Stimulated activated CD8-positive, alpha-beta memory T cell treated with anti-CD3 and anti-CD28 coated beads, Interleukin-7, amount 100 ng/mL, for 48 hours (primary cell): ENCODE measurements at regions not wholly inside any gene's neighbourhood (a gene's known extent, or its start where the extent isn't known, plus 50 kb on each side); places are given as distances from the start of the nearest gene placed in this dataset.

ENCODE experiments used
- DNase-seq, 2 donors: peaks; one replicate each; pipeline ENCODE4 v3.0.0-alpha.2; 2020; ENCODE audit warnings: low read depth in 1 of 2; ENCODE audit errors: extremely low read depth in 1 of 2

DNA sequence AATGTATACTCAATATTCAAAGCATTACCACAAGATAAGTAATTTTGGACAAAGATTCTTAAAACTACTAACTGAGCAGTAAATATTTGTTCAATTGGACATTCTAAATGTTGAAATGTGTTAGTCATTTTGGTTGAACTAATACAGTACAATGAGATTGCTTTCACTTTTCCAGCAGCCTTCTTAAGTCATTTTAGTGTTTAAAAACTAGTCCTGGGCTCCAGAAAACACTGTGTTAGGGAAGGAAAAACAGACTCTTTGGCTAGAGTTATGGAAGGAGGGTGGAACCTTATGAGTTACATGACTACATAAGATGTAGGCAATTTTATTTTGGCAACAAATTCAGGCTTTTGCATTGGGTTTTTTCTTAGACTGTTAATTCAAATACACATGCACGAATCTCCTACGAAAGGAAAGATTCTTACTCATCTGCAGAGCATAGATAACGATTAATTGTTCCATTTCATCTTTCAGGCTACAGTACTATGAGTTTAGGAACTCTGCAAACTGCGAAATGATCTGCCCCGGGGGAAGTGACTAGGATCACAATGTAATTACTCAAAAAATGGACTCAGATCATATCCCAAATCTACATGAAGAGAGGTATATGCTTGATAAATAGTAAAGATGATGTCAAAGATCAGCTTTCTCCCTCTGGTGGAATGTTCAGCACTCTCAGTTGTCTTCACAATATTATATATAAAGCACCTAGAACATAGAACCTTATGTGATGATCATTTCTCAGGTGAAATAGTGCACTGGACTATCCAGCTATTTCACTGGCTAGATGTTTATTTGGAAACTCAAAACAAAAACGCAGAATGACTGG is 492.8 kb upstream of the MDFIC2 start:
- DNase-seq: no peak

DNA sequence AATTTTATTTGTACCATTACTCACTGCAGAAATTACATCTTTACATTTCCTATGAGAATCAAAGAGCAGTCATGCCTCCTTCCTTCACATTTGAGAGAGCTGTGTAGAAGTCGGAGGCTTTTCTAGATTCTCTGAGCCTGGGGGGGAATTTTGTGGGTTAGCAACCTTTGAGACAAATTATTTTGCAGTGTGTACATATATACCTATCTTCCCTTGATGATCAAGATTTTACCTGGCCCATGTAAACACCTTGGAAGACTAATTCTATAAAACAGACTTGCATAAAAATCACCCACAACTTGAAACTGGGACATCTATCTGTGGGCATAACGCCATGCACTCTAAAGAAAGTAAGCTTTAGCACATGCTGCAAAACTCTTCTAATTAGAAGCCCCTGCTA is 491.5 kb upstream of the MDFIC2 start:
- DNase-seq: no peak

DNA sequence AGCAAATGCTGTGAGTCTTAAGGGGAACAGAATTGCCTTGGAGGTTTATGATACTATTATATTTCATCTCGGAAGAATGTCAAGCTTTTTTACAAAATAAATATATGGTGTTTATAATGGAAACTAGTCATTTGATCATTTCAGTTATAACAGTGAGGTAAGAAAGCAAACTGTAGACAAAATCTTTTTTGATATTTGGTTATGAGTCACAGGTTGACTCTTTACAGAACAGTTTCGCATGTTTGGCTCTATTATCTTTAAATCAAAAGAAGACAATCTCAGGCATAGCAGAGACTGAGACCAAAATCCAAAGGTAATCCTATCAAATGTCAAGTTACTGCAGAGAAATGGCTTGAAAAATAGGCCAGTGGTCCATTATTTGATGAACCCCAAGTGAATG is 490.9 kb upstream of the MDFIC2 start:
- no peak for DNase-seq

GRCh38 chr3:70800951-70801350 is 488.5 kb upstream of the MDFIC2 start:
- DNase-seq: no peak

DNA sequence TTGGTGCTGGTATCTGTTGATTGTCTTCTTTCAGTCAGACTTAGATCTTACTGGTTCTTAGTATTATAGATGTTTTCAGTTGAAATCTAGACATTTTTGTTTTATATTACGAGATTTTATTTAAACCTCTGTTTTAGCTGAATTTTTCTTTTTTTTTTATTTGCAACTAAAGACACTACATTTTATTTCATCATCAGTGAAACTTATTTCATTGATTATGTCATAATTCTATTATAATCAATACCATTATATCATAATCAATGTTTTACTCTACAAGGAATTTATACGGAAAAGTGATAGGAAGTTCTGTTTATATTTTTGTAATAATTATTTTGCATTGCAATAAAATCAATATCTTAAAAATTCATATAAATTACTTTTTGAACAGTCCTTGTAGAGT is 477.4 kb upstream of the MDFIC2 start:
- no peak for DNase-seq

DNA sequence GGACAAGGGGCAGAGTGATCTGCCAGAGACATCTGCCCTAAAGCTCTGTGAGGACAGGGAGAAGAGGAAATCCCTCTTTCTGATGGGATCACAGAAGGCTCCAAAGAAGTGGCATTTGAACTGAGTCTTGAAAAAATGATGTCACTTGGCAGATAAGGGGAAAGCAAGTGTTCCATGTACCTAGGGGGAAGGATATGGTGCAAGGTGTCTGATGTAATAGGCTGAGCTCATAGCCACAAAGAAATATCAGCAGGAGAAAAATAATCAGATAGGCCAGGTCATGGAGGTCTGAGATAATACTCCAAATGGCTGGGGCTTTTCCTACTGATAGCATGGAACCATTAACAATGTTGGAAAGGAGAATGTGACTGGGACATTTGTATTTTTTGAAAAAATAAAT is 468.4 kb upstream of the MDFIC2 start:
- no peak for DNase-seq

- no peak for DNase-seq
These were observed 466.9 kb upstream of the MDFIC2 start for GRCh38 chr3:70779296-70779695.

DNA sequence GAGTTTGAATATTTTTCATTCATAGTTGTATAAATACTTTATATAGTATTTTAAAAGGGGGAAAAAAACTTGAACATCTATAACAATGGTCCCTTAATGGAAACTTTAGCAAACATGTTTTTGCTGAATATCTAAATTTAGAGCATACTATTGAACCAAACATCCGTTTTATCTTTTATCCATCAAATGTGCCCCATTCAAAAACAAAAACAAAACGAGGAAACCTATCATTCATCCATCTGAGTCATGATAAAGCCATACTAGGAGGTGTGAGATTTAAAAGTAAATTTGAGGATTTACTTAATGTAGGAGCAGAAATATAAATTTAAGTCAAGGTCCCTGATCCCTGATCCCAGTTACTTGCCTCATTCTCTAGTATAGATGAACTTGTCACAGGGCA is 463.6 kb upstream of the MDFIC2 start:
- no peak for DNase-seq

GRCh38 chr3:70775257-70775656 is 462.8 kb upstream of the MDFIC2 start:
- DNase-seq: no peak

- no peak for DNase-seq
These were observed 462.2 kb upstream of the MDFIC2 start for GRCh38 chr3:70774641-70775040.

GRCh38 chr3:70771426-70772147 is 459.1 kb upstream of the MDFIC2 start:
- no peak for DNase-seq

GRCh38 chr3:70770650-70771049 is 458.2 kb upstream of the MDFIC2 start:
- no peak for DNase-seq

GRCh38 chr3:70766301-70766700 is 453.9 kb upstream of the MDFIC2 start:
- no peak for DNase-seq

GRCh38 chr3:70763894-70764293 is 451.5 kb upstream of the MDFIC2 start:
- DNase-seq: no peak

DNA sequence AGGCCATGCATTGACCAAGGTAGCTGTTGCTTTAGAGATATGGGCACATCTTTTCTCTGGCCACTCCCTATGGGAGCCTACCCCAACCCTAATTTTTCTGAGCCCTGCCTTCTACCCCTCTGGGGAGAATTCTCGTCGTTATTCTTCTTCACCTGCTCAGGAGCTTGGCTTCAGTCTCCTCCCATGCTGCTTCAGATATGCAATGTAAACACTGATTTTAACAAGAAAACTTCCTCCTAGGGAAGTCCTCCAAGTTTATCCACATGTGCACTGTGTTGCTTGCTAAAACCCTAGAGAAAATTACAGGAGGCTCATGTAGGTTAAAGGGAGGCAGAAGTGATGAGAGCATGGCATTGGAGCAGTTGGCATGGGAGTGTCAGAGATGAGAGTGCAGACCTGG is 445.2 kb upstream of the MDFIC2 start:
- no peak for DNase-seq

DNA sequence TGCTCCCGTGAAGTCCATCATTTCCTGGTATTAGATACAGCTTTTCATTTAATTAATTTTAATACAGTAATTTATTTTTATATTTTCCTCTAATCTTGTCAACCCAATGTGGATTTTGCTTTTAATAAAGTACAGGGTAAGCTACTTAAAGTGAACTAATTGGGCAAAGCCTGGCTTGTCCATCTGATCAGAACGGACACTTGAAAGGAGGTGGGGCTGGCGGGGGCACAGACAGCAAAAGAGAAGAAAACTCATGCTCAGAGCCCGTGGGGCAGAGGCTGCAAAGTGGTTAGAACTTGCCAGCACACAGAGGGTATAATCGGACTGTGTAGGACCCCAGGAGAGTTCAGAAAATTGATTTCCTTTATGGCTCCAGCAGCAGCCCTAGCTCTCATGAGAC is 443.1 kb upstream of the MDFIC2 start:
- no peak for DNase-seq

- DNase-seq: no peak
These were observed 441.9 kb upstream of the MDFIC2 start for GRCh38 chr3:70754314-70754713.

GRCh38 chr3:70753572-70753971 is 441.1 kb upstream of the MDFIC2 start:
- no peak for DNase-seq

DNA sequence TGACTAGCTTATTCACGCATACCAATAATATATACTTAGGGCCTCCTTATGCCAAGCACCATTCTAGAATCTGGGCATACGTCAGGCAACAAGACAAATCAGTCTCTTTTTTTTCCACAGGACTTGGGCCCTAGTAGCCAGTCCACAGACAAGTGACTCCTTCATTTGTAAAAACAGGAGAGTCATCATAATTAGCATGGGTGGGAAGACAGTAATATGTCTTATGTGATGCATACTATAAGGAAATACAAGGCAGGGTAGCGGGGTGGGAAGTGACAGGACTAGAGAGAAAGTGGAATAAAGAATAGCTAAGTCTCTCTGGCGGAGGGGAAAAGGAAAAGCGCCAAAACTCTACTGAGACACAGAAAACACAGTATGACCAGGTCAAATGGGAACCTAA is 439.6 kb upstream of the MDFIC2 start:
- DNase-seq: no peak

- no peak for DNase-seq
These were observed 436.7 kb upstream of the MDFIC2 start for GRCh38 chr3:70749122-70749521.

GRCh38 chr3:70748593-70748992 is 436.2 kb upstream of the MDFIC2 start:
- no peak for DNase-seq

DNA sequence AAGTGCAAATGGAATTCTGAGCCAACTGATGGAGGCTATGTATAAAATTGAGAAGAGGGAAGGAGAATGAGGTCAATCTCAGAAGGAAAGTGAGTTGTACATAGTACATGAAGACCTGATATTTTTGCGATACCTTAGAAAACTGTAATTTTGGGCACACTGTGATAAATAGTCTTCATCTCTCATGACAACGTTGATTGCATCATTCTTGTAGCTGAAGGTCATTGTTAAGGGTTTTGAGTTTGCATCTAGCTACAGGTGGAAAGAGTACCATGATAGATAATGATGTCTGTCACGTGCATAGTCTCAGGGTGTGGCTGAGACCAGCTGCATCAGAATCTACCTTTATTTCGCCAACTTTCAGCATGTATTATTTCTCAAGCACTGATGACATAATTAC is 435.4 kb upstream of the MDFIC2 start:
- no peak for DNase-seq
